A549 (cell line): ENCODE measurements at regions not wholly inside any gene's neighbourhood (a gene's known extent, or its start where the extent isn't known, plus 50 kb on each side); places are given as distances from the start of the nearest gene placed in this dataset.

Experiments
- CEBPB ChIP-seq, 2 experiments: fragments of >200 bp in 1 of 2; sonication (Bioruptor Twin) in 1 of 2; formaldehyde crosslinking in 1 of 2; IDR thresholded peaks; 2 replicates each; pipeline ENCODE4 v1.6.1; 2012 to 2016
- CHD2 ChIP-seq: fragments of 150-350 bp; IDR thresholded peaks from 2 replicates; pipeline ENCODE4 v1.6.1; 2014; ENCODE audit warnings: low read length; ENCODE audit not compliant: partially characterized antibody
- ELK1 ChIP-seq: fragments of 150-350 bp; IDR thresholded peaks from 2 replicates; pipeline ENCODE4 v1.6.1; 2014; ENCODE audit warnings: low read depth, mild to moderate bottlenecking, low read length
- ESRRA ChIP-seq: fragments of 150-350 bp; IDR thresholded peaks from 2 replicates; pipeline ENCODE4 v1.6.1; 2014; ENCODE audit warnings: mild to moderate bottlenecking, low read length, borderline replicate concordance
- MAFK ChIP-seq: fragments of 450-650 bp; IDR thresholded peaks from 2 replicates; pipeline ENCODE4 v1.6.1; 2014; ENCODE audit not compliant: partially characterized antibody
- MAX ChIP-seq: IDR thresholded peaks from 2 replicates; pipeline ENCODE4 v1.6.1; 2012
- POLR2A ChIP-seq: IDR thresholded peaks from 2 replicates; pipeline ENCODE4 v1.6.1; 2012; ENCODE audit warnings: mild to moderate bottlenecking, low read length
- RAD21 ChIP-seq, 2 experiments: fragments of >200 bp in 1 of 2; sonication (Bioruptor Twin) in 1 of 2; formaldehyde crosslinking in 1 of 2; IDR thresholded peaks in 1 of 2; conservative IDR thresholded peaks in 1 of 2; 2 replicates in 1 of 2; 3 replicates in 1 of 2; pipeline ENCODE4 v1.6.1; 2012 to 2018; ENCODE audit warnings: inconsistent platforms in 1 of 2
- REST ChIP-seq: fragments of 200-600 bp; sonication (generic); IDR thresholded peaks from 2 replicates; pipeline ENCODE4 v1.6.1; 2016; ENCODE audit warnings: antibody characterized with exemption, mild to moderate bottlenecking, moderate library complexity
- SREBF2 ChIP-seq: fragments of 450-650 bp; IDR thresholded peaks from 2 replicates; pipeline ENCODE4 v1.6.1; 2014; ENCODE audit warnings: mild to moderate bottlenecking, moderate library complexity
- ZSCAN20 ChIP-seq: fragments of 250-450 bp; sonication (Bioruptor Pico); IDR thresholded peaks from 2 replicates; pipeline ENCODE4 v1.8.0; 2022; ENCODE audit warnings: mild to moderate bottlenecking, moderate library complexity
- TF ChIP-seq, protein P1 (sequence below): fragments of >200 bp; sonication (Bioruptor Twin); formaldehyde crosslinking; IDR thresholded peaks from 3 replicates; pipeline ENCODE4 v1.5.1; 2016

- TF ChIP-seq, protein P1, sequence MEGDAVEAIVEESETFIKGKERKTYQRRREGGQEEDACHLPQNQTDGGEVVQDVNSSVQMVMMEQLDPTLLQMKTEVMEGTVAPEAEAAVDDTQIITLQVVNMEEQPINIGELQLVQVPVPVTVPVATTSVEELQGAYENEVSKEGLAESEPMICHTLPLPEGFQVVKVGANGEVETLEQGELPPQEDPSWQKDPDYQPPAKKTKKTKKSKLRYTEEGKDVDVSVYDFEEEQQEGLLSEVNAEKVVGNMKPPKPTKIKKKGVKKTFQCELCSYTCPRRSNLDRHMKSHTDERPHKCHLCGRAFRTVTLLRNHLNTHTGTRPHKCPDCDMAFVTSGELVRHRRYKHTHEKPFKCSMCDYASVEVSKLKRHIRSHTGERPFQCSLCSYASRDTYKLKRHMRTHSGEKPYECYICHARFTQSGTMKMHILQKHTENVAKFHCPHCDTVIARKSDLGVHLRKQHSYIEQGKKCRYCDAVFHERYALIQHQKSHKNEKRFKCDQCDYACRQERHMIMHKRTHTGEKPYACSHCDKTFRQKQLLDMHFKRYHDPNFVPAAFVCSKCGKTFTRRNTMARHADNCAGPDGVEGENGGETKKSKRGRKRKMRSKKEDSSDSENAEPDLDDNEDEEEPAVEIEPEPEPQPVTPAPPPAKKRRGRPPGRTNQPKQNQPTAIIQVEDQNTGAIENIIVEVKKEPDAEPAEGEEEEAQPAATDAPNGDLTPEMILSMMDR: no peak
- TF ChIP-seq CHD2 (no peak), SREBF2 (no peak), ELK1 (no peak), POLR2A (no peak), ZSCAN20 (no peak), ESRRA (no peak), MAX (no peak), REST (no peak), MAFK (no peak), RAD21 (conservative IDR thresholded peaks at IDR 0.05 in 1 of 2, IDR thresholded peaks at IDR 0.05 in 1 of 2) (no peak), CEBPB (IDR thresholded peaks at IDR 0.05) (no peak)
Observed at GRCh38 chr5:168023191-168023590, 268.3 kb upstream of the WWC1 start.
